Activated naive CD8-positive, alpha-beta T cell (primary cell): ENCODE measurements at regions not wholly inside any gene's neighbourhood (a gene's known extent, or its start where the extent isn't known, plus 50 kb on each side); places are given as distances from the start of the nearest gene placed in this dataset.

Source experiments
- H3K27ac Mint-ChIP-seq: one replicate; pipeline ENCODE4 v1.8.0; 2021; ENCODE audit warnings: mixed read lengths
- H3K27me3 Mint-ChIP-seq: one replicate; pipeline ENCODE4 v1.8.0; 2021; ENCODE audit warnings: mixed read lengths
- H3K36me3 Mint-ChIP-seq: one replicate; pipeline ENCODE4 v1.8.0; 2021; ENCODE audit warnings: mixed read lengths
- H3K4me1 Mint-ChIP-seq: one replicate; pipeline ENCODE4 v1.8.0; 2021; ENCODE audit warnings: low read depth, mixed read lengths
- H3K4me3 Mint-ChIP-seq: one replicate; pipeline ENCODE4 v1.8.0; 2021; ENCODE audit warnings: mild to moderate bottlenecking, mixed read lengths
- H3K9me3 Mint-ChIP-seq: one replicate; pipeline ENCODE4 v1.8.0; 2021; ENCODE audit warnings: low read depth, mixed read lengths

DNA sequence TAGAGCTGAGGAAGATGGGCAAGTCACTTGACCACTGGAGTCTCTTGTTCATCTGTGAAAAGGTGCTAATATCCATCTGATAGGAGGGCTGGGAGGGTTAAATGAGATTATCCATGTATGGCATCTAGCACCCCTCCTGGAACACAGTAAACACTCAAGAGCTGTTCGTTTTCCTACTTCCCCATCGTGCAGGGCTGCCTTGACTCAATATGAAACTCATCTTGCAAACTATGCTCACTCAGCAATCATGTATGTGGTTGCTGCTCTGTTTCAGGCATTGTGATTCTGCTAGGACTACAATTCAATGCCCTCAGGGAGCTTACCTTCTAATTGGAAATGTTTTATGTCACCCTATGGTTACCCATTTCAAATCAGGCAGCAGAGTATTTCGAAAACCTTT lies 395.6 kb downstream of the BCAT1 start:
- Mint-ChIP-seq H3K9me3 (no peaks in the 10 kb centered on the region), H3K27ac (no peak overlapping the region), H3K27me3 (peaks cover 4% of the 10 kb centered on the region), H3K4me3 (no peak overlapping the region), H3K36me3 (no peaks in the 10 kb centered on the region), H3K4me1 (no peaks in the 10 kb centered on the region)

GRCh38 chr12:24551163-24551786 lies 397.6 kb downstream of the BCAT1 start:
- no peaks in the 10 kb centered on the region for H3K36me3 Mint-ChIP-seq
- H3K4me3 Mint-ChIP-seq = no peak overlapping the region
- no peaks in the 10 kb centered on the region for H3K9me3 Mint-ChIP-seq
- no peaks in the 10 kb centered on the region for H3K27me3 Mint-ChIP-seq
- H3K27ac Mint-ChIP-seq = no peak overlapping the region
- no peaks in the 10 kb centered on the region for H3K4me1 Mint-ChIP-seq

DNA sequence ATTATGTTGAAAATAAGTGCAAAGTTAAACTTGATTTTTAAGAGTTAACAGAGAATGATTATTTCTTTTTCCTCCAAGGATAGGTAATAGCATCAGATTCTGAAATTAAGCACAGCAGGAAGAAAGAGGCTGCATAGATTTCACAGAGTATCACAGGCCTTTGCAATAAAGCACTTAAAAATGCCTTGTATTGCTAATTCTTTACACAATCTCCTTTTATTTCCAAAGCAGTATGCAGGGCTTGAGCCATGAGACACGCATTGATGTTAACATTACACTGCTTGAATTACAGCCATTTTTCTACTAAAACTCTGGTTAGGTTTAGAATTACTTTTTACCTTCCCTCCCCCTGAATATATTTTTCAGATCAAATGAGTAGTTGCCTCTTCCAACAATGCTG lies 398.3 kb downstream of the BCAT1 start:
- H3K4me1 Mint-ChIP-seq = no peaks in the 10 kb centered on the region
- H3K27ac Mint-ChIP-seq = no peak overlapping the region
- no peaks in the 10 kb centered on the region for H3K36me3 Mint-ChIP-seq
- no peaks in the 10 kb centered on the region for H3K9me3 Mint-ChIP-seq
- no peaks in the 10 kb centered on the region for H3K27me3 Mint-ChIP-seq
- no peak overlapping the region for H3K4me3 Mint-ChIP-seq

DNA sequence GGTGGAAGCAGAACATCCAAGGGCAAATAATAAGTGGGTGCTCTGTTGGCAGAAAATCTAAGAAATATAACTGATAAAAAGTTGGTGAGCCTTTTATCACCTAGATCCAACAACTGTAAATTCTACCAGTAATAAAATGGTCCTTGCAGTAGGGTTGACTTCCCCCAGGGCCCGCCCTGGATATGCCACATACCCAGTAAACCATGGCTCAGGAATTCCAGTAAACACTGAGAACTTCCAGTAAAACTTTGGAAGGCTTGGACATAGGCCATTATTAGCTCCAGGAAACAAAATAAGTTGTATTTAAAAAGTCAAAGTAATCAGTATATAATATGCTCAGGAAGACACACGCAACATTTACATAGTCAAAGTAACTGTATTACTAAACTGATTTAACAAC lies 402.2 kb downstream of the BCAT1 start:
- no peak overlapping the region for H3K4me3 Mint-ChIP-seq
- H3K9me3 Mint-ChIP-seq = no peaks in the 10 kb centered on the region
- H3K36me3 Mint-ChIP-seq = no peaks in the 10 kb centered on the region
- H3K27ac Mint-ChIP-seq = no peak overlapping the region
- H3K4me1 Mint-ChIP-seq = no peaks in the 10 kb centered on the region
- no peaks in the 10 kb centered on the region for H3K27me3 Mint-ChIP-seq

- Mint-ChIP-seq H3K4me1 (no peaks in the 10 kb centered on the region), H3K9me3 (no peaks in the 10 kb centered on the region), H3K27ac (no peak overlapping the region), H3K4me3 (no peak overlapping the region), H3K36me3 (no peaks in the 10 kb centered on the region), H3K27me3 (no peaks in the 10 kb centered on the region)
Measured at GRCh38 chr12:24546084-24546483, 402.8 kb downstream of the BCAT1 start.

- Mint-ChIP-seq H3K36me3 (no peaks in the 10 kb centered on the region), H3K4me1 (no peaks in the 10 kb centered on the region), H3K27ac (no peak overlapping the region), H3K9me3 (no peaks in the 10 kb centered on the region), H3K27me3 (no peaks in the 10 kb centered on the region), H3K4me3 (no peak overlapping the region)
Measured at GRCh38 chr12:24544368-24544767, 404.5 kb downstream of the BCAT1 start.

GRCh38 chr12:24541193-24541871 lies 407.6 kb downstream of the BCAT1 start:
- no peaks in the 10 kb centered on the region for H3K36me3 Mint-ChIP-seq
- H3K27me3 Mint-ChIP-seq = no peaks in the 10 kb centered on the region
- H3K9me3 Mint-ChIP-seq = no peaks in the 10 kb centered on the region
- no peak overlapping the region for H3K4me3 Mint-ChIP-seq
- H3K4me1 Mint-ChIP-seq = no peaks in the 10 kb centered on the region
- H3K27ac Mint-ChIP-seq = no peak overlapping the region

DNA sequence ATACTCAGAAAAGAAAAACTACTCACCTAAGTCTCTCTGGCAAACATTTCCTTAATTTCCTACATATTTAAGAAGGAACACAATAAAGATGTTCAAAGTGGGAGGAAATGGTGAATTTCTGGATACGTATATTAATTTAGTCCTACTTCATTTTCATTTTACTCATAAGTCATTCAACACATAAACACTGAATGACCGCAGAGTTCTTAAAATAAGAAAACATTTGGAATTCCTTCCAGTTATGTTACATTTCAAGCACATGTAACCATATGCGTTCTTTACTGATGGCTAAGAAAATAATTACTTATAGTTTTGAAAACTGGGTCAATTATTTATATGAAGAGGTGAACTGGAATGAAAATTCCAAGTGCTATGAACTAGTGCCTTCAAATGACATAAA lies 409.3 kb downstream of the BCAT1 start:
- no peaks in the 10 kb centered on the region for H3K27me3 Mint-ChIP-seq
- no peak overlapping the region for H3K27ac Mint-ChIP-seq
- H3K9me3 Mint-ChIP-seq = no peaks in the 10 kb centered on the region
- H3K4me1 Mint-ChIP-seq = no peaks in the 10 kb centered on the region
- no peak overlapping the region for H3K4me3 Mint-ChIP-seq
- H3K36me3 Mint-ChIP-seq = no peaks in the 10 kb centered on the region

DNA sequence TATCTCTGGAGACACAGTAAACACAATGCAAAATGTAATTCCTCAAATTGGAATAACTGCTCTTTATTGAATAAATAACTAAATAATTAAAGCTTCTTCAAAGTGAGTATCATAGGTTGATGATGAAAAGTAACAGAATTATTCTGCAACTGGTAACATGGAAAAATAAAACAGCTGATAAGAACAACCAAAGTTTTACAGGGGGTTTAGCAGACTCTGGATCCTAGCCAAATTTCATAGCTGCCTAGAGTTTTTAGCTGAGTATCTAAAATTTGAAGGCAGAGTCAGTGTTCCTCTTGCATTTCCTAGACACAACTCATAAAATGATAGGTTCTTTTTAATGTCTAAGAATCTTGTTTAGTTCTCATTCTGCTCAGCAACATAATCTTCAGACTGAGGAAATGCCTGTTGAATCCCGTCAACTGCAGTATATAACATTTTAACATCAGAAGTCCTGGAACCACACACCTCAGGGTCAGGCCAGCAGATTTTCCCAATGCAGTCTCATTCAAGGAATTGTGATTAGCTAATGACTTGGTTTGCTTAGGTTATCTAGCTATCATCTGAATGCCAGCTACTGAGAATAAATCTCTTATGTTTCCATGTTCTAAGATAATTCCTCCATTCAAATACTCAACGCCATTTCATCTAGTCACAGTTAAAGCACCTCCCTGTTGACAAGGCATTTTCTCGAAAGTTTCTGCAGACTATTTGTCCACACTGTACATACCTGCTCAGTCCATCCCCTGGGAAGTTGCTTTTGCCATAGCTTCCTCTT lies 411.6 kb downstream of the BCAT1 start:
- no peaks in the 10 kb centered on the region for H3K4me1 Mint-ChIP-seq

DNA sequence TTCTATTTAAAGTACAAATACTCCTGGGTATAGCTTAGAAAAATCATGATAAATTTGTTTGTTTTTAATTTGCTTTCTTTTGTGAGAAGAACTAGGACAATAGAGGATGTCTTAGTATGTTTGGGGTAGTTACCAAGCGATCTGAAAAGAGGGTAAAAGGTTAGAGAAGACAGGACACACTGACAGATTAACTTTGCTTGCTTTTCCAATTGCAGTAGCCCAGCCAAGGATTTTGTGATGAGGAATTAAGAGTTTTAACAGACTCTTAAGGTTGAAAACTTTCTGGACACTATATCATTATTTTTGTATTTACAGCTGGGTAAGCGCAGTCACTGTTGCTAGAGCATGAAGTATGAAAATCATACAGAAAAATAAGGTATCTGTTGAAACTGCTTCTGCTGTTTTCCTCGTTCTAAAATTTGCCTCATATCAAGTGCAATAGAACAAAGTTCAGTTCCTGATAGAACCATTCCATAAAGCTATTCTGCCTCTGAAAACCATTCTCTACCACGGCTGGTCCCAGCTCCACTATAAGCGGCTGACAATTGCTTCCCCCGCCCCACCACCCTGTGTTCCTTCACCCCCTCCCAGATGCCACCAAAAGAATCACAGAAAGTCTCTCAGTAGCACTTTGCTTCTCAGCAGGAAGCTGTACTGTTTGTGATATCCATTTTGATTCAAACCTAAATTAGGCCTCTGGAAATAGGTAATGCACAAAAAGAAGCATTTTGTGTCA lies 413.4 kb downstream of the BCAT1 start:
- H3K4me3 Mint-ChIP-seq = no peak overlapping the region
- H3K27ac Mint-ChIP-seq = no peak overlapping the region
- H3K9me3 Mint-ChIP-seq = no peaks in the 10 kb centered on the region
- no peaks in the 10 kb centered on the region for H3K36me3 Mint-ChIP-seq
- H3K4me1 Mint-ChIP-seq = no peaks in the 10 kb centered on the region
- H3K27me3 Mint-ChIP-seq = no peaks in the 10 kb centered on the region

More for the DNA sequence above, 411.6 kb downstream of the BCAT1 start:
- Mint-ChIP-seq H3K4me3 (no peak overlapping the region), H3K27me3 (no peaks in the 10 kb centered on the region), H3K9me3 (no peaks in the 10 kb centered on the region), H3K36me3 (no peaks in the 10 kb centered on the region), H3K27ac (no peak overlapping the region)

DNA sequence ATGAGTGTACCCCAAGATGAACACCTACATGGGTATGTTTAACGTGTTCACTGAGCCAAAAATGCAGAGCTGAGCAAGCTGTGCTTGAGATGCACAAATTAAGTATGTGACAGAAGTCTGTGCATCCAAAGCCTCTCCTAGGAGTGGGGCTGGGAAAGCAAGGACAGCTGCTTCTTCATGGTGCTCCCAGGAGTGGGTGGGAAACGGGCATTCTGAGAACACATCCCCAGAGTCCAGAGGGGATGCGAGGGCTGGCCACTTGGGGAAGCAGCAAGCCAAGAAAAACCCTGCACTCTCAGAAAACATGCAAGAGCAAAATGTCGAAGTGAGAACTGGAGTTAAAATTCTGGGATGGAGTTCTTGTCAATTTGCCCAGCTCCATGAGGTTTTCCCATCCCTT lies 414.3 kb downstream of the BCAT1 start:
- Mint-ChIP-seq H3K4me3 (no peak overlapping the region), H3K36me3 (no peaks in the 10 kb centered on the region), H3K4me1 (no peaks in the 10 kb centered on the region), H3K9me3 (no peaks in the 10 kb centered on the region), H3K27ac (no peak overlapping the region), H3K27me3 (no peaks in the 10 kb centered on the region)

DNA sequence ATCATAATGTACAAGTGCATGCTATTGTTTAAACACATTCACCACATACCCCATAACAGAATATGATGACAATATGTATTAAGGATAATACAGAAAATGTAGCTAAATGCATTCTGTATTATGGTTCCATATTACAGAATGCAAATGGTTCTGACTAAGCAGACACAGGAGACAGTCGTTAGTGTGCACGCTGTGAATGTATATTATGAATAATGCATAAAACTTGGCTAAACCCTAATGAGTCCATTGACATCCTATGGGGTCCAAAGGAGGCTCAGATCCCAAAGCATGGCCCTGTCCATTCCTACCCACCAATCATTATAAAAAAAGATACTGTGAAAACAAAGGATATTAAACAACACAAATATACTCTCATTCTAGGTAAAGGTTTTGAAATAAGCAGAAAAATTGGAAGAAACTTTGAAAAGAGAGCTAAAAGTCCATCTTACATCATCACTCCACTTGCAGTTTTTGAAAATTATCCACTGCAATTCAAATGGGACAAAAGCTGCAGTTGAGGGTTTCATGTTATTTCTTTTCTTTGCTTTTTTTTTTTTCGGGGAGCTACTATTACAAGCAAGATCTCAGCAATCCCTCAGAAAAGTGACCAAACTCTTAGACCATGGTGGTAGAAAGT lies 415.1 kb downstream of the BCAT1 start:
- H3K4me3 Mint-ChIP-seq = no peak overlapping the region
- H3K9me3 Mint-ChIP-seq = no peaks in the 10 kb centered on the region
- no peak overlapping the region for H3K27ac Mint-ChIP-seq
- H3K4me1 Mint-ChIP-seq = no peaks in the 10 kb centered on the region
- H3K36me3 Mint-ChIP-seq = no peaks in the 10 kb centered on the region
- no peaks in the 10 kb centered on the region for H3K27me3 Mint-ChIP-seq

DNA sequence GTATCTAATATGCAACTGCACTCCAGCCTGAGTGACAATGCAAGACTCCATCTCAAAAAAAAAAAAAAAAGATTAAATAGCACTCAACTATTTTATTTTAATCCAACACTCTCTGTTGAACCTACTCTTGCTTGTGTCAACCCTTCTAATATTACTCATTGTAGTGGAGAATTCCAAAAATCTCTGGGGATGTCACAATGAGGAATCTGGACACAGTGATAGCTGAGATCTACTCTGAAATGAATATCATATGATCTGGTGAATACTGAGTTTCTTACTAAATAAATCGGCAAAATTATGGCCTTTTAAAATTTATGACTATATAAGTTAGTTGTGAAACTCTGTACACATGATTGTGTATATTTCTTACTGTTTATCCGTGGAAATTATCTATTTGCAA lies 418.2 kb downstream of the BCAT1 start:
- H3K4me3 Mint-ChIP-seq = no peak overlapping the region
- no peaks in the 10 kb centered on the region for H3K36me3 Mint-ChIP-seq
- H3K27me3 Mint-ChIP-seq = no peaks in the 10 kb centered on the region
- no peak overlapping the region for H3K27ac Mint-ChIP-seq
- no peaks in the 10 kb centered on the region for H3K9me3 Mint-ChIP-seq
- H3K4me1 Mint-ChIP-seq = no peaks in the 10 kb centered on the region

DNA sequence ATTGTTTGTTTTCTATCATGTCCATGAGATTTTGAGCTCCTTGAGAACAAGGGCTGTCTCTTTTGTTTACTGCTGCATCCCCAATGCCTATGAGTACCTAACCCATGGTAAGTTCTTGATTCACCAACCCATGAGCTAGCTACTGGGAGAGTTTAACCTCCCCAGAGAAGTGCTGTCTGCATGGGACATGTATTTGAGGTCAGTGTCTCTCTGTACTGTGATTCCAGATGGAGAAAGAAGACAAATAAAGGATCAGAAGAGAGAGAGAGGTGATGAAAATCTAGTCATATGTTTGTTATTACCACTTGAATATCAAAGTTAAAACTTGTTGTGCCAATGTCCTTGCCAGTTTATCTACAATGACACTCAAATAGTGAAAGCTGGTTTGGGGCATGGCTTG lies 421.8 kb downstream of the BCAT1 start:
- H3K4me3 Mint-ChIP-seq = no peak overlapping the region

DNA sequence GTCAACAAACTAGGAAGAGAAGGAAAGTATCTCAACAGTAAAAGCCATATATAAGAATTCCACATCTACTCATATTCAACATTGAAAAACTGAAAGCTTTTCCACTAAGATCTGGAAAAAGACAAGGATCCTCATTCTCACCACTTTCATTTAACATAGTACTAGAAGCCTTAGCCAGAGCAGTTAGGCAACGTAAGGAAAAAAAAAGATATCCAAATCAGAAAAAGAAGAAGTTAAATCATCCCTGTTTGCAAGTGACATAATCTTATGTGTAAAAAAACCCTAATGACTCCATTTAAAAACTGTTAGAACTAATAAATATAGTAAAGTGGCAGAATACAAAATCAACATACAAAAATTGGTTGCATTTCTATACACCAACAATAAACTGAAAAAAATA lies 426.2 kb downstream of the BCAT1 start:
- Mint-ChIP-seq H3K27me3 (no peaks in the 10 kb centered on the region), H3K4me1 (no peaks in the 10 kb centered on the region), H3K9me3 (peaks cover 18% of the 10 kb centered on the region), H3K27ac (no peak overlapping the region), H3K4me3 (no peak overlapping the region), H3K36me3 (no peaks in the 10 kb centered on the region)

More for the DNA sequence above, 421.8 kb downstream of the BCAT1 start:
- Mint-ChIP-seq H3K9me3 (no peaks in the 10 kb centered on the region), H3K4me1 (no peaks in the 10 kb centered on the region), H3K27me3 (no peaks in the 10 kb centered on the region), H3K27ac (no peak overlapping the region), H3K36me3 (no peaks in the 10 kb centered on the region)
